ENCODE measurements at regions not wholly inside any gene's neighbourhood (a gene's known extent, or its start where the extent isn't known, plus 50 kb on each side); places are given as distances from the start of the nearest gene placed in this dataset.

- Histone ChIP-seq H3K4me3 (no peak overlapping the region), H3K27ac (no peak overlapping the region), H3K27me3 (no peaks in the 10 kb centered on the region), H3K36me3 (no peaks in the 10 kb centered on the region), H3K9me3 (no peaks in the 10 kb centered on the region), H3K4me1 (peaks cover 5% of the 10 kb centered on the region)
- DNase-seq, result no peak
- TF ChIP-seq CTCF (IDR thresholded peaks at IDR 0.05), result no peak
- intact Hi-C loops (cut with DNase I), result no loop called here
- no peak for ATAC-seq
These were observed 133.5 kb upstream of the STT3B start for GRCh38 chr3:31399271-31399670.

GRCh38 chr3:31402117-31402516 lies 130.6 kb upstream of the STT3B start:
- H3K4me1 ChIP-seq, result peaks cover 5% of the 10 kb centered on the region
- no peak overlapping the region for H3K4me3 ChIP-seq
- H3K36me3 ChIP-seq, result no peaks in the 10 kb centered on the region
- no peak for DNase-seq
- intact Hi-C loops (cut with DNase I), result no loop called here
- ATAC-seq, result peak; percentile 49
- H3K27me3 ChIP-seq, result no peaks in the 10 kb centered on the region
- H3K27ac ChIP-seq, result no peak overlapping the region
- H3K9me3 ChIP-seq, result no peaks in the 10 kb centered on the region
- no peak for TF ChIP-seq CTCF (IDR thresholded peaks at IDR 0.05)

- intact Hi-C loops (cut with DNase I), result no loop called here
- no peaks in the 10 kb centered on the region for H3K9me3 ChIP-seq
- H3K4me3 ChIP-seq, result no peak overlapping the region
- ATAC-seq, result no peak
- no peaks in the 10 kb centered on the region for H3K27me3 ChIP-seq
- no peak overlapping the region for H3K27ac ChIP-seq
- TF ChIP-seq CTCF (IDR thresholded peaks at IDR 0.05), result no peak
- H3K36me3 ChIP-seq, result no peaks in the 10 kb centered on the region
- peaks cover 5% of the 10 kb centered on the region for H3K4me1 ChIP-seq
- no peak for DNase-seq
These were observed 129.5 kb upstream of the STT3B start for GRCh38 chr3:31403197-31403596.

- intact Hi-C loops (cut with DNase I), result no loop called here
- Histone ChIP-seq H3K4me3 (no peak overlapping the region), H3K36me3 (no peaks in the 10 kb centered on the region), H3K9me3 (no peaks in the 10 kb centered on the region), H3K27me3 (no peaks in the 10 kb centered on the region), H3K27ac (no peak overlapping the region), H3K4me1 (peaks cover 5% of the 10 kb centered on the region)
- TF ChIP-seq CTCF (IDR thresholded peaks at IDR 0.05), result no peak
- ATAC-seq, result no peak
- DNase-seq, result no peak
These were observed 127.9 kb upstream of the STT3B start for GRCh38 chr3:31404871-31405270.

- DNase-seq (no peak), ATAC-seq (no peak)
- H3K27ac ChIP-seq, result no peak overlapping the region
- peaks cover 5% of the 10 kb centered on the region for H3K4me1 ChIP-seq
- H3K9me3 ChIP-seq, result no peaks in the 10 kb centered on the region
- intact Hi-C loops (cut with DNase I), result no loop called here
- H3K36me3 ChIP-seq, result no peaks in the 10 kb centered on the region
- no peak overlapping the region for H3K4me3 ChIP-seq
- TF ChIP-seq CTCF (IDR thresholded peaks at IDR 0.05), result no peak
- H3K27me3 ChIP-seq, result no peaks in the 10 kb centered on the region
These were observed 127.2 kb upstream of the STT3B start for GRCh38 chr3:31405515-31405914.

- intact Hi-C loops (cut with DNase I), result no loop called here
- Histone ChIP-seq H3K4me3 (no peak overlapping the region), H3K9me3 (no peaks in the 10 kb centered on the region), H3K27ac (no peak overlapping the region), H3K36me3 (no peaks in the 10 kb centered on the region), H3K4me1 (peaks cover 4% of the 10 kb centered on the region), H3K27me3 (no peaks in the 10 kb centered on the region)
- no peak for DNase-seq
- TF ChIP-seq CTCF (IDR thresholded peaks at IDR 0.05), result no peak
- ATAC-seq, result no peak
These were observed 125.8 kb upstream of the STT3B start for GRCh38 chr3:31406896-31407295.
